ENCODE measurements at regions not wholly inside any gene's neighbourhood (a gene's known extent, or its start where the extent isn't known, plus 50 kb on each side); places are given as distances from the start of the nearest gene placed in this dataset.
"Not testable (repeated sequence)": the region's sequence is repeated elsewhere in the genome, so short reads cannot be mapped to it uniquely, and the experiment has no call there.

GRCh38 chrX:140431521-140431920, 73.3 kb downstream of the SOX3 start:
- no peak for DNase-seq (ENCODE audit: low spot score)
- in situ Hi-C loops (cut with MboI; ENCODE audit: low sequenced_read_pairs, unreplicated experiment): no loop called here
- no peak for TF ChIP-seq CTCF (IDR thresholded peaks at IDR 0.05; ENCODE audit: borderline replicate concordance, control extremely low read depth, extremely low read depth, insufficient read depth, missing control alignments)

DNA sequence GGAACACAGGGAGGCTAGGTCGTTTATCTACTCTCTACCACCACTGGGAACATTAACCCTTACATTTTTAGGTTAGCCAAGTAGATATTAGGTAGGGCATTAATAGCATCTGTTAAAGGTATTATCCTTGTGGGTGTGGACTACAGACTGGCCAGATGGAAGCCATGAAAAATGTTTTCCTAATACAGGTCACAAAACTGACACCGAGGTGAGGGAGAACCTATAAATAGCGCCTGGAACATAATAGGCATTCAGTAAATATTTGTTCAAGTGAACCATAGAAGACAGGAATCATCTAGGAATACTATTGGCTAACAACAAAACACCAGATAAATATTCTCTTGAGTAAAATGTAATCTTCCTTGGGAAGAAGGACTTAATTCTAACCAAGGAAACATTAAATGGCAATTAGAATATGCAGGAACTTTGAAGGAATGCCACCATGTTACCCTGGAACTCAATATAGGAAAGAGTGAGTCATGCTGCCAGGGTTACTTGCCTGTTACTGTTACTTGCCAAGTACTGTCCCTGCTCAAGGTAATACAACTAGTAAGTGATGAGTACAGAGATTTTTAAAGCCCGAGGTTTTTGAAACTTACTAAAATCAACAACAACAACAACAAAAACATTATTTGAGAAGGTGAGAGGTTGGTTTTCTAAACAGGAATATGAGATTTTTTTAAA, 79.0 kb downstream of the SOX3 start:
- in situ Hi-C loops (cut with MboI; ENCODE audit: low sequenced_read_pairs, unreplicated experiment): no loop called here
- DNase-seq (ENCODE audit: low spot score): no peak
- TF ChIP-seq CTCF (IDR thresholded peaks at IDR 0.05; ENCODE audit: borderline replicate concordance, control extremely low read depth, extremely low read depth, insufficient read depth, missing control alignments): no peak

- DNase-seq (ENCODE audit: low spot score): no peak
- no peak for TF ChIP-seq CTCF (IDR thresholded peaks at IDR 0.05; ENCODE audit: borderline replicate concordance, control extremely low read depth, extremely low read depth, insufficient read depth, missing control alignments)
- in situ Hi-C loops (cut with MboI; ENCODE audit: low sequenced_read_pairs, unreplicated experiment): no loop called here
These were observed 82.4 kb downstream of the SOX3 start for GRCh38 chrX:140422501-140422900.

- in situ Hi-C loops (cut with MboI; ENCODE audit: low sequenced_read_pairs, unreplicated experiment); DNase-seq (ENCODE audit: low spot score): not testable (repeated sequence)
These were observed 102.7 kb downstream of the SOX3 start for GRCh38 chrX:140402131-140402530.

DNA sequence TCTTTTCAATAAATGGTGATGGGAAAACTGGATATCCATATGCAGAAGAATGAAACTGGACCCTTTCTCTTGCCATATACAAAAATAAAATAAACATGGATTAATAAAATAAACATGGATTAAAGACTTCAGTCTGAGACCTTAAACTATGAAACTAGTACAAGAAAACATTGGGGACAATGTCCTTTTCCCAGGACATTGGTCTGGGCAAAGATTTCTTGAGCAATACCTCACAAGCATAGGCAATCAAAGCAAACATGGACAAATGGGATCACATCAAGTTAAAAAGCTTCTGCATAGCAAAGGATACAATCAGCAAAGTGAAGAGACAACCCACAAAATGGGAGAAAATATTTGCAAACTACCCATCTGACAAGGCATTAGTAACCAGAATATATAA, 108.5 kb downstream of the SOX3 start:
- in situ Hi-C loops (cut with MboI; ENCODE audit: low sequenced_read_pairs, unreplicated experiment); DNase-seq (ENCODE audit: low spot score): not testable (repeated sequence)

DNA sequence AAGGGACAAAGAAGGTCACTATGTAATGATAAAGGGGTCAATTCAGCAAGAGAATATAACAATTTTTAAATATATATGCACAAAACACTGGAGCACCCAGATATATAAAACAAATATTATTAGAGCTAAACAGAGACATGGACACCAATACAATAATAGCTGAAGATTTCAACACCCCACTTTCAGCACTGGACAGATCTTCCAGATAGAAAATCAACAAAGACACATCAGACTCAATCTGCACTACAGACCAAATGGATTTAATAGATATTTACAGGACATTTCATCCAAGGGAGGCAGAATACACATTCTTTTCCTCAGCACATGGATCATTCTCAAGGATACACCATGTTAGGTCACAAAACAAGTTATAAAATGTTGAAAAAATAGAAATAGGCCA, 111.4 kb downstream of the SOX3 start:
- no peak for DNase-seq (ENCODE audit: low spot score)
- in situ Hi-C loops (cut with MboI; ENCODE audit: low sequenced_read_pairs, unreplicated experiment): no loop called here
- no peak for TF ChIP-seq CTCF (IDR thresholded peaks at IDR 0.05; ENCODE audit: borderline replicate concordance, control extremely low read depth, extremely low read depth, insufficient read depth, missing control alignments)

- in situ Hi-C loops (cut with MboI; ENCODE audit: low sequenced_read_pairs, unreplicated experiment): no loop called here
- DNase-seq (ENCODE audit: low spot score): no peak
- TF ChIP-seq CTCF (IDR thresholded peaks at IDR 0.05; ENCODE audit: borderline replicate concordance, control extremely low read depth, extremely low read depth, insufficient read depth, missing control alignments): no peak
These were observed 113.6 kb downstream of the SOX3 start for GRCh38 chrX:140391313-140391712.

GRCh38 chrX:140389331-140389730, 115.5 kb downstream of the SOX3 start:
- in situ Hi-C loops (cut with MboI; ENCODE audit: low sequenced_read_pairs, unreplicated experiment): no loop called here
- DNase-seq (ENCODE audit: low spot score): no peak
- no peak for TF ChIP-seq CTCF (IDR thresholded peaks at IDR 0.05; ENCODE audit: borderline replicate concordance, control extremely low read depth, extremely low read depth, insufficient read depth, missing control alignments)
